NCI-H526 treated with DMSO at 0.1 percent for 48 hours (cell line): ENCODE measurements at regions not wholly inside any gene's neighbourhood (a gene's known extent, or its start where the extent isn't known, plus 50 kb on each side); places are given as distances from the start of the nearest gene placed in this dataset.

Source experiments
- DNase-seq: peaks from one replicate; lab custom pipeline; 2025; lab: John Stamatoyannopoulos, UW

GRCh38 chr3:110754212-110754916, 317.3 kb upstream of the NECTIN3 start:
- DNase-seq, result peak; percentile 70

- DNase-seq, result no peak
These were observed 316.3 kb upstream of the NECTIN3 start for GRCh38 chr3:110755345-110755744.

- no peak for DNase-seq
These were observed 314.9 kb upstream of the NECTIN3 start for GRCh38 chr3:110756705-110757104.

- DNase-seq, result no peak
These were observed 313.4 kb upstream of the NECTIN3 start for GRCh38 chr3:110758208-110758607.

- no peak for DNase-seq
These were observed 304.5 kb upstream of the NECTIN3 start for GRCh38 chr3:110767156-110767555.

- DNase-seq, result no peak
These were observed 303.8 kb upstream of the NECTIN3 start for GRCh38 chr3:110767838-110768237.

- DNase-seq, result no peak
These were observed 298.1 kb upstream of the NECTIN3 start for GRCh38 chr3:110773413-110773954.

- peak; percentile 10 for DNase-seq
These were observed 296.9 kb upstream of the NECTIN3 start for GRCh38 chr3:110774496-110775265.

GRCh38 chr3:110779581-110779980, 292.0 kb upstream of the NECTIN3 start:
- DNase-seq, result no peak

GRCh38 chr3:110783541-110783940, 288.1 kb upstream of the NECTIN3 start:
- DNase-seq, result no peak

GRCh38 chr3:110788794-110789193, 282.8 kb upstream of the NECTIN3 start:
- DNase-seq, result no peak

GRCh38 chr3:110789315-110789714, 282.3 kb upstream of the NECTIN3 start:
- DNase-seq, result no peak

- no peak for DNase-seq
These were observed 281.0 kb upstream of the NECTIN3 start for GRCh38 chr3:110790631-110791030.

GRCh38 chr3:110791995-110792686, 279.5 kb upstream of the NECTIN3 start:
- no peak for DNase-seq

- DNase-seq, result no peak
These were observed 278.0 kb upstream of the NECTIN3 start for GRCh38 chr3:110793611-110794010.

- DNase-seq, result no peak
These were observed 276.5 kb upstream of the NECTIN3 start for GRCh38 chr3:110795163-110795562.

- no peak for DNase-seq
These were observed 272.3 kb upstream of the NECTIN3 start for GRCh38 chr3:110799271-110799670.

GRCh38 chr3:110804856-110805255, 266.8 kb upstream of the NECTIN3 start:
- no peak for DNase-seq

- DNase-seq, result no peak
These were observed 264.7 kb upstream of the NECTIN3 start for GRCh38 chr3:110806924-110807323.

- no peak for DNase-seq
These were observed 263.0 kb upstream of the NECTIN3 start for GRCh38 chr3:110808630-110809029.

GRCh38 chr3:110810356-110810755, 261.3 kb upstream of the NECTIN3 start:
- no peak for DNase-seq

- no peak for DNase-seq
These were observed 260.6 kb upstream of the NECTIN3 start for GRCh38 chr3:110811050-110811449.

GRCh38 chr3:110813541-110813940, 258.1 kb upstream of the NECTIN3 start:
- no peak for DNase-seq
